ENCODE measurements at regions not wholly inside any gene's neighbourhood (a gene's known extent, or its start where the extent isn't known, plus 50 kb on each side); places are given as distances from the start of the nearest gene placed in this dataset.
"Not testable (repeated sequence)": the region's sequence is repeated elsewhere in the genome, so short reads cannot be mapped to it uniquely, and the experiment has no call there.

- Histone ChIP-seq H3K27me3 (no peaks in the 10 kb centered on the region), H3K4me1 (ENCODE audit: insufficient read depth) (peaks cover 17% of the 10 kb centered on the region), H2AFZ (no peak overlapping the region), H3K36me3 (replicated peaks; ENCODE audit: insufficient read depth, low read depth) (no peaks in the 10 kb centered on the region), H3K4me3 (no peak overlapping the region), H3K9me2 (replicated peaks; ENCODE audit: insufficient read depth) (no peaks in the 10 kb centered on the region), H3K79me2 (no peaks in the 10 kb centered on the region), H3K27ac (no peak overlapping the region), H3K4me2 (no peak overlapping the region), H3K9me3 (ENCODE audit: low read depth) (no peaks in the 10 kb centered on the region), H4K20me1 (ENCODE audit: insufficient read depth, poor library complexity, severe bottlenecking) (no peaks in the 10 kb centered on the region)
- no peak for DNase-seq (ENCODE audit: low spot score)
- WGBS (ENCODE audit: low lambda C conversion rate, missing lambda C conversion rate) = 90% methylated on average over 9 of the region's 9 CpGs
- TF ChIP-seq EZH2 (IDR thresholded peaks at IDR 0.05; ENCODE audit: borderline replicate concordance) = no peak
- TF ChIP-seq, protein P1, sequence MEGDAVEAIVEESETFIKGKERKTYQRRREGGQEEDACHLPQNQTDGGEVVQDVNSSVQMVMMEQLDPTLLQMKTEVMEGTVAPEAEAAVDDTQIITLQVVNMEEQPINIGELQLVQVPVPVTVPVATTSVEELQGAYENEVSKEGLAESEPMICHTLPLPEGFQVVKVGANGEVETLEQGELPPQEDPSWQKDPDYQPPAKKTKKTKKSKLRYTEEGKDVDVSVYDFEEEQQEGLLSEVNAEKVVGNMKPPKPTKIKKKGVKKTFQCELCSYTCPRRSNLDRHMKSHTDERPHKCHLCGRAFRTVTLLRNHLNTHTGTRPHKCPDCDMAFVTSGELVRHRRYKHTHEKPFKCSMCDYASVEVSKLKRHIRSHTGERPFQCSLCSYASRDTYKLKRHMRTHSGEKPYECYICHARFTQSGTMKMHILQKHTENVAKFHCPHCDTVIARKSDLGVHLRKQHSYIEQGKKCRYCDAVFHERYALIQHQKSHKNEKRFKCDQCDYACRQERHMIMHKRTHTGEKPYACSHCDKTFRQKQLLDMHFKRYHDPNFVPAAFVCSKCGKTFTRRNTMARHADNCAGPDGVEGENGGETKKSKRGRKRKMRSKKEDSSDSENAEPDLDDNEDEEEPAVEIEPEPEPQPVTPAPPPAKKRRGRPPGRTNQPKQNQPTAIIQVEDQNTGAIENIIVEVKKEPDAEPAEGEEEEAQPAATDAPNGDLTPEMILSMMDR (IDR thresholded peaks at IDR 0.05; ENCODE audit: poor library complexity) = no peak
- TF ChIP-seq EZH2phosphoT487 (IDR thresholded peaks at IDR 0.05; ENCODE audit: low read depth, severe bottlenecking, unreplicated experiment) = no peak
Observed at GRCh38 chr2:241968417-241968816, 98.9 kb downstream of the RTP5 start.

DNA sequence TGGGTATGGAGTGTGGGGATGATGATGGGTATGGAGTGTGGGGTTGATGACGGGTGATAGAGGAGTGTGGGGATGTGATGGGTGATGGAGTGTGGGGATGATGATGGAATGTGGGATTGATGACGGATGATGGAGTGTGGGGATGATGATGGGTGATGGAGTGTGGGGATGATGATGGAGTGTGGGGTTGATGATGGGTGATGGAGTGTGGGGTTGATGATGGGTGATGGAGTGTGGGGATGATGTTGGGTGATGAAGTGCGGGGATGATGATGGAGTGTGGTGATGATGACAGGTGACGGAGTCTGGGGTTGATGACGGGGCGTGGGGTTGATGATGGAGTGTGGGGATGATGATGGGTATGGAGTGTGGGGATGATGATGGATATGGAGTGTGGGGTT, 99.7 kb downstream of the RTP5 start:
- 100% methylated on average over 2 of the region's 6 CpGs for WGBS (ENCODE audit: low lambda C conversion rate, missing lambda C conversion rate)
- not testable (repeated sequence) for H3K4me2 ChIP-seq; H3K4me3 ChIP-seq; H4K20me1 ChIP-seq (ENCODE audit: insufficient read depth, poor library complexity, severe bottlenecking); H2AFZ ChIP-seq; H3K9me3 ChIP-seq (ENCODE audit: low read depth); H3K27ac ChIP-seq; H3K79me2 ChIP-seq; H3K9me2 ChIP-seq (replicated peaks; ENCODE audit: insufficient read depth); H3K27me3 ChIP-seq; H3K36me3 ChIP-seq (replicated peaks; ENCODE audit: insufficient read depth, low read depth); DNase-seq (ENCODE audit: low spot score)
- H3K4me1 ChIP-seq (ENCODE audit: insufficient read depth) = peaks cover 12% of the 10 kb centered on the region

- no peaks in the 10 kb centered on the region for H3K36me3 ChIP-seq (replicated peaks; ENCODE audit: insufficient read depth, low read depth)
- TF ChIP-seq, protein P1 (IDR thresholded peaks at IDR 0.05; ENCODE audit: poor library complexity) = no peak
- no peak for TF ChIP-seq EZH2phosphoT487 (IDR thresholded peaks at IDR 0.05; ENCODE audit: low read depth, severe bottlenecking, unreplicated experiment)
- no peak for TF ChIP-seq EZH2 (IDR thresholded peaks at IDR 0.05; ENCODE audit: borderline replicate concordance)
- H3K4me2 ChIP-seq = no peak overlapping the region
- H3K4me3 ChIP-seq = no peak overlapping the region
- no peak overlapping the region for H2AFZ ChIP-seq
- no peaks in the 10 kb centered on the region for H3K27me3 ChIP-seq
- H3K79me2 ChIP-seq = no peaks in the 10 kb centered on the region
- DNase-seq (ENCODE audit: low spot score) = no peak
- no peaks in the 10 kb centered on the region for H3K9me3 ChIP-seq (ENCODE audit: low read depth)
- peaks cover 7% of the 10 kb centered on the region for H3K4me1 ChIP-seq (ENCODE audit: insufficient read depth)
- H3K27ac ChIP-seq = no peak overlapping the region
- WGBS (ENCODE audit: low lambda C conversion rate, missing lambda C conversion rate) = 75% methylated on average over 5 of the region's 5 CpGs
- no peaks in the 10 kb centered on the region for H4K20me1 ChIP-seq (ENCODE audit: insufficient read depth, poor library complexity, severe bottlenecking)
- no peaks in the 10 kb centered on the region for H3K9me2 ChIP-seq (replicated peaks; ENCODE audit: insufficient read depth)
Observed at GRCh38 chr2:241970716-241971115, 101.2 kb downstream of the RTP5 start.

- Histone ChIP-seq H3K9me3 (ENCODE audit: low read depth) (no peaks in the 10 kb centered on the region), H3K36me3 (replicated peaks; ENCODE audit: insufficient read depth, low read depth) (no peaks in the 10 kb centered on the region), H3K4me3 (no peak overlapping the region), H3K4me1 (ENCODE audit: insufficient read depth) (no peaks in the 10 kb centered on the region), H2AFZ (no peak overlapping the region), H4K20me1 (ENCODE audit: insufficient read depth, poor library complexity, severe bottlenecking) (no peaks in the 10 kb centered on the region), H3K79me2 (no peaks in the 10 kb centered on the region), H3K4me2 (no peak overlapping the region), H3K9me2 (replicated peaks; ENCODE audit: insufficient read depth) (no peaks in the 10 kb centered on the region), H3K27ac (no peak overlapping the region), H3K27me3 (no peaks in the 10 kb centered on the region)
- DNase-seq (ENCODE audit: low spot score) = no peak
- 95% methylated on average over 15 of the region's 15 CpGs for WGBS (ENCODE audit: low lambda C conversion rate, missing lambda C conversion rate)
- TF ChIP-seq EZH2 (IDR thresholded peaks at IDR 0.05; ENCODE audit: borderline replicate concordance) (no peak), EZH2phosphoT487 (IDR thresholded peaks at IDR 0.05; ENCODE audit: low read depth, severe bottlenecking, unreplicated experiment) (no peak)
- TF ChIP-seq, protein P1 (IDR thresholded peaks at IDR 0.05; ENCODE audit: poor library complexity) = no peak
Observed at GRCh38 chr2:241974096-241974495, 104.6 kb downstream of the RTP5 start.
